ENCODE measurements at regions not wholly inside any gene's neighbourhood (a gene's known extent, or its start where the extent isn't known, plus 50 kb on each side); places are given as distances from the start of the nearest gene placed in this dataset.
"Not testable (repeated sequence)": the region's sequence is repeated elsewhere in the genome, so short reads cannot be mapped to it uniquely, and the experiment has no call there.

DNA sequence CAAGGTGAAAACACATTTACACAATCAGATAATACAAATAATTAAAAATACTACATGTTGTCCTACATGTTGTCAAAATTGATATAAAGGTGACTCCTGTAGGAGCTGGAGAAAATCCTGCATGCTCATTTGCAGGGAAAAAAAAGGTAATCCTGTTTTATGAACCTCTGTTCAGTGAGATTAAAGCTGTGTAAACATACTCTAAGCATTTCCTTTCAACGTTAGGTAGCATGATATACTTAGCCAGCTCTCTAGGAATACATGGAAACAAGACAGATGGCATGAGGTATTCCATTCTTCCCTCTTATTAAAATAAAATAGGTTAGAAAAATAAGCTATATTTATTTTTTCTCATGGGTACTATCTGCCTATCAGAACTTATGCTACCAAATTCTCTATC is 635.7 kb upstream of the FLRT2 start:
- DNase-seq: no peak

DNA sequence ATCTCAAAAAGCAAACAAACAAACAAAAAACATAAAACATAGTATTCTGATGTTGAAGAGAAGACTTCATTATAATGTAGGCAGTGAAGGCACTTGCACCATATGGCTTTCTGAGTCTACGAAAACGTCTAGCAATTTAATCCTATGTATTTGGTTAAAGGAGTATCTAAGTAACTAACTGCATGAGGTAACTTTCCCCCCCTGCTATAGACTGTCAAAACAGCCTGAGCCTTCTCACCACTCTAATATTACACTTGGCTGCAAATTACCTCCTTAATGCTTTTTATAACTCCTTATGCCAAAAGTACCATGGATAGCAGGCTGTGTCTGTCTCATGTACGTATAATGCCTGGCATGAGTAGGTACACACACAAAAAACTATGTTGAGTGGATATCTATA is 607.6 kb upstream of the FLRT2 start:
- DNase-seq: no peak

DNA sequence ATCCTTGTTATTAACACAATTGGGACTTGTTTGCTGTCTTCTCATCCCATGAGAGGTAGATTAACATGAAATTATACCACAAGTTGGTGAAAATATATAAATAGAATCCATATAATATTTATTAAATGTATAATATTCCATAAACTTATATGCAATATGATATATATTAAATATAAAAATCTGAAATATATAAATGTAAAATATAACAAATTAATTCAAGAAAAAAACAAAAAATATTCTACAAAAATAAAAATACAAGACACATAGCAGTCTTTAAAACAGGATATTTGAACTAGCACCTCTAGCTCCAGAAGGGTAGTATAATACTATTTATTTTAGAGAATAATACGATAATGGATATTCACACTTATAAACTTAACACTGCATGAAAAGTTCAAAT is 603.3 kb upstream of the FLRT2 start:
- no peak for DNase-seq

- no peak for DNase-seq
Observed at GRCh38 chr14:84927096-84927827, 602.7 kb upstream of the FLRT2 start.

- no peak for DNase-seq
Observed at GRCh38 chr14:84929086-84929485, 600.9 kb upstream of the FLRT2 start.

DNA sequence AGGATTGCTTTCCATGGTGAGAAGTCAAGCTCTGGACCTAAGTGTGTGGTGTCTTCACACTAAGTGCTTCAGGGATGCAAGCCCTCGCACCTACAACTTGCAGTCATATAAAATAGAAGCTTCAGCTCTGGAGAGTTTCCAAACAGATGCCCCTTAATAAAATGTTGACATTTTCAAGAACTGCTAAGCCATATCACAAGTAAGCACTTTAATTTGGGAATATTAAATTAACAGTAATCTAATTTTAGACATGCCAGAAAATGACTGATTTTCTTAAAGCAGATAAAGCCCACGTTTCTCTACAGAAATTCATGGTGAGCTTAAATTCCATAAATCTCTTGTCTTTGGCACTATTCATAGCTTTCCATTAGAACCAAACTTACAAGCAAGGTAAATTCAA is 600.1 kb upstream of the FLRT2 start:
- DNase-seq: no peak

DNA sequence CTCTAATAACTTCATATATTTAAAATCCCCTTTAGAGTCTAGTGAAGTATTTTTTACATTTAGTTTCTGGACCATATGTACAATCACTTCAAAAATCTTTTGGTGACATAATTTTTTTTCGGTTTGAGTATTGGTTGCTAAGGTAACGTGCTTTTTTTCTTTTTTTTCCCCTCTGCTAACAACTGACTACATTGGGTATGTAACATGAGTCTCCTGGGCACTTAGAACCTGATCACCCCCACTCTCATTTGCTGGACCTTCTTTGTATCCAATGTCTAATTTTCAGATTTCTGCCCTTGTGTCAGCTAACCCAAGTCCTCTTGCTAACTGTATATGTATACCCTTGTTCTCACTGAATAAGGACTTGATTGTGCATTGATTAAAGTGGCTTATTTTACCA is 592.9 kb upstream of the FLRT2 start:
- DNase-seq: no peak

DNA sequence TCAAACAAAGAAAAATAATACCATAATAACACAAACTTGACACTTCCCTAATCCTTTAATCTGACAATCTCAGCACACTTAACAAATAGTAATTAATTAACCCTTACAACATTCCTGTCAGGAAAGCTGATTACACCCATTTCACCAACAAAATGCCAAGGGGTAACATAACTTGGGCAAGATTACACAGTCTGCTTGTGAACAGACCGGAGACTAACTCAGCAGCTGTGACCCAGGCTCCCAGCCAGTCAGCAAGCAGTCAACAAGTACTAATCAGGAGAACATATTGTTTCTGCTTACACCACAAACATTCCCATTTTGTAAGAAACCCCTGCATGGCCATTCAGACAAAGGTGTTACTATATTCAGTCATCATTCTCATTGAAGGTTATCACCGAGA is 592.5 kb upstream of the FLRT2 start:
- no peak for DNase-seq

DNA sequence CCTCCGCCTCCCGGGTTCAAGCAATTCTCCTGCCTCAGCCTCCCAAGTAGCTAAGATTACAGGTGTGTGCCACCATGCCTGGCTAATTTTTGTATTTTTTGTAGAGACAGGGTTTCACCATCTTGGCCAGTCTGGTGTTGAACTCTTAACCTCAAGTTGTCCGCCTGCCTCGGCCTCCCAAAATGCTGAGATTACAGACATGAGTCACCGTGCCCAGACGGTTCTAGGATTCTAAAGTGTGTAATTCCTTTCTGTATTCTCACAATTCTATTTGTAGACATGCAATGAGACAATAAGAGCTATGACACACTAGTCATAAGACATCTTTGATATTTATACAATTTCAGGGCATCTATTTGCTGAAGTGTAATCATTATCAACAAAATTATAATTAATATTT is 585.0 kb upstream of the FLRT2 start:
- not testable (repeated sequence) for DNase-seq

- DNase-seq: no peak
Observed at GRCh38 chr14:84959851-84960520, 570.0 kb upstream of the FLRT2 start.

DNA sequence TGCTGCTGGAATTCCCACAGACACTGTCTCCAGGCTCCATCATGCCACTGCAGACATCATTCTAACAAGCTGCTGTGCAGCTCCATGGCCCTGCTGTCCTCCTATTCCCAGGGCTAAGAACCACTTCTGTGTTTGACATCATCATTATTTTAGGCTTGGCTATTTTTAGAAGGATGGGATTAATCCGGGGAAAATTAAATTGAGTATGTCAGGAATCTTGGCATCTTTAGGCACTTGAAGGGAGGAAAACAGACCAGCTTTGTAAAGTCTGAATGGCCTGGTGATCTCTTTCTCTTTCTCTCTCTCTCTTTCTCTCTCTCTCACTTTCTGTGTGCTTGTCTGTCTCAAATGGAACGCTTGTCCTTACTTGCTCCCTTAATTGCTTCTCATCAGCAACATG is 568.3 kb upstream of the FLRT2 start:
- DNase-seq: no peak

GRCh38 chr14:84963518-84963917 is 566.4 kb upstream of the FLRT2 start:
- DNase-seq: no peak

DNA sequence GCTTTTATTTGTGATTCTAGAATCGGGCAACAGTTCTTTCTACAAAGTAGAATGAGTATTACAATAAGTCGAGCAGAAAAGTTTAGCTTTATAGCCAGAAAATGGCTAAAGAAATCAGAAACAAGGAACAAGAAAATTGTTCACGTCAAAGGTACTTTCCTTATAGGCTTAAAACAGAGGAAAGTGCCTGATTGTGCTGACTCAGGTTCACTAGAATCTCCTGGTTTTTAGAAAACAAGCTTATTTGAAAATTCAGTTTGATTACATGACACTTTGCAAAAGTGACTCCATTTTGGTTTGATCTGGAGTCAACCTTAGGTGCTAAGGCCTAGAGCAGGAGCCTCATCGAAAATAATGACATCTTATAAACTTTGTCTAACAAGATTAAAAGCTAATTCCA is 564.7 kb upstream of the FLRT2 start:
- no peak for DNase-seq

DNA sequence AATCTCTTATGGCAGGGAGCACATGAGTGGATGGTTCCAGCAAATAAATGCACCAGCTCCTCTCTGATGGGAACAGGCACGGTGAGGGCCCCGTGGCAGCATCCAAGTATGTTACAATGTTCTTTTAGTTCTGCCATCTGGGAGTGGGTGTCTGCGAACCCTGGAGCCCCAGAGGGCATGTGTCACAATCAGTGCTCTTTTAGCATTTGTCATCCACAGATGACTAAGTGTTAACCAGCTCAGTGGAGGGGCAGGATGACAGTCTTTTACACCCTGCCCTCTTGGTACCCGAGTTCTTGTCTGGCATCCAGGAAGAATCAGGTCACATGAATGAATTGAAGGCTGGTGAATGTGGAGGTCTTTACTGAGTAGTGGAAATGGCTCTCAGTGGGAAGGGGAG is 560.4 kb upstream of the FLRT2 start:
- DNase-seq: no peak

GRCh38 chr14:84975241-84975902 is 554.6 kb upstream of the FLRT2 start:
- DNase-seq: no peak

DNA sequence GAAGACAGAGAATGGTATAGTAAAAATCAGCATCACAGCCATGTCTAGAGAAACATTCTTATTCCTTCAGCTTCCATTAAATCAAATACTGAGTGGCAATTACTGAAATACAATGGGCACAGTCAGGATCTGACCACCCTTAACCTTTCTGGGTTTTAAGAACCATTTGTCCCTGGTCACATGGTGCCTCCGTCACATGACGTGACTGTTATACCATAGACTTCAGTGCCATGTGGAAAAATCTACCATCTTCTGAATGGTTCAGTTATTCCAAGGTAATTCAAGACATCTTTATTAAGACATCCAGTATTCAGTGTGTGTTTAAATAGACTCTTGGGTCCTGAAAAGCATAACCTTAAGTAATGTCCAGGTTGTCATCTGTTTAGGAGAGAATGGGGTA is 553.1 kb upstream of the FLRT2 start:
- DNase-seq: no peak

- DNase-seq: no peak
Observed at GRCh38 chr14:84987042-84987441, 542.9 kb upstream of the FLRT2 start.

- DNase-seq: no peak
Observed at GRCh38 chr14:84988357-84988756, 541.6 kb upstream of the FLRT2 start.

DNA sequence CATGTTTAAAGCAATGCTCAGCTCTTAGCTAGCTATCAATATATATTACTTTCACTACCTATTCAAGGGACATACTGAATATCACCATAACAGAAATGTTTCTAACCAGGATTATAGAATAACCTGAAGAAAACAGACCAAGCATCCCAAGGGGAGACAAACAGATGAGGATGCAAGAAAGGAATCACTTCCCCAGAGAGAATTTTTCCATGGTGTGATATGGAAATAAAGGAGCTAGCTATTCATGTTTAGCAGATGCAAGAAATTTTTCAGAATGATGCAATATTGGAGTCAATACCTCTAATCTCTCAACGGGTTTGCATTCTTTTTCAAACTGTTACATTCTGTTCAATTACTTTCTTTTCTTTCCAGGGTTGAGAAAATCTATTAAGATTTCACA is 538.9 kb upstream of the FLRT2 start:
- no peak for DNase-seq

- DNase-seq: no peak
Observed at GRCh38 chr14:84998216-84998615, 531.7 kb upstream of the FLRT2 start.

GRCh38 chr14:85002846-85003245 is 527.1 kb upstream of the FLRT2 start:
- no peak for DNase-seq

DNA sequence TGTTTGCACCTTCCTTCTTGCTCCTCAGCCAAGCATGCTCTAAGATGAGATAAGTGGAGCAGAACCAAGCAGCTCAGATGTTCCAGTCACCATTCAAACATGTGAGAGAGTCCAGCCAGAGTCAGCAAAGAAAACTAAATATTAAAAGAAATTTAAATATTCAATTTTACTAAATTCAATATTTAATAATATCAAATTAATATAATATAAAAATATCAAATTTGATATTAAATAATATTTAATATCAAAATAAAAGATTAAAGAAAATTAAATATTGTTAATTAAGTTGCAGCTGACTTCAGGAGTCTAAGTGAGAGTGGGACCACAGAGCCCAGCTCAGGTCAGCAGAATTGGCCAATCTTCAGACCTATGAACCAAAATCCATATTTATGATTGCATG is 526.1 kb upstream of the FLRT2 start:
- no peak for DNase-seq

- no peak for DNase-seq
Observed at GRCh38 chr14:85009506-85009905, 520.4 kb upstream of the FLRT2 start.

GRCh38 chr14:85010186-85010585 is 519.8 kb upstream of the FLRT2 start:
- no peak for DNase-seq
